ENCODE measurements at regions not wholly inside any gene's neighbourhood (a gene's known extent, or its start where the extent isn't known, plus 50 kb on each side); places are given as distances from the start of the nearest gene placed in this dataset.

DNA sequence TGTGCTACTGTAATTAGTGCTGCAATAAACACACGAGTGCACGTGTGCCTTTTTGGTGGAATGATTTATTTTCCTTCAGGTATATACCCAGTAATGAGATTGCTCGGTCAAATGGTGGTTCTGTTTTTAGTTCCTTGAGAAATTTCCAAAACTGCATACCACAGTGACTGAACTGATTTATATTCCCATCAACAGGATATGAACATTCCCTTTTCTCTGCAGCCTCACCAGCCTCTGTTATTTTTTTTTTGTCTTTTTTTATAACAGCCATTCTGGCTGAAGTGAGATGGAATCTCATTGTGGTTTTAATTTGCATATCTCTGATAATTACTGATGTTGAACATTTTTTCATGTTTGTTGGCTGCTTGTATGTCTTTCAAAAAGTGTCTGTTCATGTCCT, 922.9 kb upstream of the LRRN3 start:
- TF ChIP-seq EZH2 (IDR thresholded peaks at IDR 0.05; ENCODE audit: low read length, missing control alignments), result no peak
- TF ChIP-seq, protein P1, sequence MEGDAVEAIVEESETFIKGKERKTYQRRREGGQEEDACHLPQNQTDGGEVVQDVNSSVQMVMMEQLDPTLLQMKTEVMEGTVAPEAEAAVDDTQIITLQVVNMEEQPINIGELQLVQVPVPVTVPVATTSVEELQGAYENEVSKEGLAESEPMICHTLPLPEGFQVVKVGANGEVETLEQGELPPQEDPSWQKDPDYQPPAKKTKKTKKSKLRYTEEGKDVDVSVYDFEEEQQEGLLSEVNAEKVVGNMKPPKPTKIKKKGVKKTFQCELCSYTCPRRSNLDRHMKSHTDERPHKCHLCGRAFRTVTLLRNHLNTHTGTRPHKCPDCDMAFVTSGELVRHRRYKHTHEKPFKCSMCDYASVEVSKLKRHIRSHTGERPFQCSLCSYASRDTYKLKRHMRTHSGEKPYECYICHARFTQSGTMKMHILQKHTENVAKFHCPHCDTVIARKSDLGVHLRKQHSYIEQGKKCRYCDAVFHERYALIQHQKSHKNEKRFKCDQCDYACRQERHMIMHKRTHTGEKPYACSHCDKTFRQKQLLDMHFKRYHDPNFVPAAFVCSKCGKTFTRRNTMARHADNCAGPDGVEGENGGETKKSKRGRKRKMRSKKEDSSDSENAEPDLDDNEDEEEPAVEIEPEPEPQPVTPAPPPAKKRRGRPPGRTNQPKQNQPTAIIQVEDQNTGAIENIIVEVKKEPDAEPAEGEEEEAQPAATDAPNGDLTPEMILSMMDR (conservative IDR thresholded peaks at IDR 0.05 in 1 of 2, IDR thresholded peaks at IDR 0.05 in 1 of 2; ENCODE audit: low read depth in 1 of 2, low read length in 2 of 2), result no peak

All from fibroblast of lung (primary cell).